ENCODE measurements at regions not wholly inside any gene's neighbourhood (a gene's known extent, or its start where the extent isn't known, plus 50 kb on each side); places are given as distances from the start of the nearest gene placed in this dataset.

GRCh38 chr22:49525360-49525759 lies 302.3 kb downstream of the BRD1 start:
- TF ChIP-seq TOE1 (CRISPR knock-in tag; IDR thresholded peaks at IDR 0.05), result no peak
- TF ChIP-seq TAF1 (CRISPR knock-in tag; IDR thresholded peaks at IDR 0.05), result no peak
- no peak for TF ChIP-seq ZFP1 (CRISPR knock-in tag; IDR thresholded peaks at IDR 0.05)
- no peak for TF ChIP-seq KAT8 (CRISPR knock-in tag; IDR thresholded peaks at IDR 0.05)
- no peak for TF ChIP-seq EZH2 (conservative IDR thresholded peaks at IDR 0.05; ENCODE audit: low read depth, low read length)
- no peak for TF ChIP-seq TGIF2 (CRISPR knock-in tag; IDR thresholded peaks at IDR 0.05)
- TF ChIP-seq PRDM4 (CRISPR knock-in tag; IDR thresholded peaks at IDR 0.05; ENCODE audit: borderline replicate concordance), result no peak
- no peak for TF ChIP-seq SP1 (IDR thresholded peaks at IDR 0.05)
- TF ChIP-seq SP1 (CRISPR knock-in tag; IDR thresholded peaks at IDR 0.05), result no peak
- no peak for TF ChIP-seq POLR2AphosphoS5 (IDR thresholded peaks at IDR 0.05; ENCODE audit: low read depth, low read length)
- no peak for TF ChIP-seq TBP (CRISPR knock-in tag; IDR thresholded peaks at IDR 0.05)
- no peak for TF ChIP-seq NR2F1 (CRISPR knock-in tag; IDR thresholded peaks at IDR 0.05)
- TF ChIP-seq CTCF (CRISPR knock-in tag; IDR thresholded peaks at IDR 0.05), result no peak
- no peak for TF ChIP-seq SP2 (CRISPR knock-in tag; IDR thresholded peaks at IDR 0.05)

Measured in HepG2 (cell line).